ENCODE measurements at regions not wholly inside any gene's neighbourhood (a gene's known extent, or its start where the extent isn't known, plus 50 kb on each side); places are given as distances from the start of the nearest gene placed in this dataset.
"Not testable (repeated sequence)": the region's sequence is repeated elsewhere in the genome, so short reads cannot be mapped to it uniquely, and the experiment has no call there.

- no peaks in the 10 kb centered on the region for H3K36me3 Mint-ChIP-seq (ENCODE audit: low read depth)
- intact Hi-C loops (cut with micrococcal nuclease) = no loop called here
- ATAC-seq = no peak
- TF ChIP-seq CTCF (IDR thresholded peaks at IDR 0.05) = no peak
- no peaks in the 10 kb centered on the region for H3K4me1 Mint-ChIP-seq (ENCODE audit: low read depth)
- POLR2A ChIA-PET = no interaction called here
- H3K4me3 Mint-ChIP-seq = no peak overlapping the region
- no peak for DNase-seq
- no peaks in the 10 kb centered on the region for H3K27me3 Mint-ChIP-seq
- H3K27ac Mint-ChIP-seq = no peak overlapping the region
- no peaks in the 10 kb centered on the region for H3K9me3 Mint-ChIP-seq
- CTCF ChIA-PET = no interaction called here
These were observed 111.5 kb upstream of the BASP1 start for GRCh38 chr5:17105744-17106418.

- Mint-ChIP-seq H3K27me3 (no peaks in the 10 kb centered on the region), H3K4me1 (ENCODE audit: low read depth) (no peaks in the 10 kb centered on the region), H3K27ac (no peak overlapping the region), H3K36me3 (ENCODE audit: low read depth) (no peaks in the 10 kb centered on the region), H3K9me3 (no peaks in the 10 kb centered on the region), H3K4me3 (no peak overlapping the region)
- CTCF ChIA-PET = no interaction called here
- POLR2A ChIA-PET = no interaction called here
- ATAC-seq (no peak), DNase-seq (no peak)
- intact Hi-C loops (cut with micrococcal nuclease) = no loop called here
- no peak for TF ChIP-seq CTCF (IDR thresholded peaks at IDR 0.05)
These were observed 110.9 kb upstream of the BASP1 start for GRCh38 chr5:17106521-17106920.

DNA sequence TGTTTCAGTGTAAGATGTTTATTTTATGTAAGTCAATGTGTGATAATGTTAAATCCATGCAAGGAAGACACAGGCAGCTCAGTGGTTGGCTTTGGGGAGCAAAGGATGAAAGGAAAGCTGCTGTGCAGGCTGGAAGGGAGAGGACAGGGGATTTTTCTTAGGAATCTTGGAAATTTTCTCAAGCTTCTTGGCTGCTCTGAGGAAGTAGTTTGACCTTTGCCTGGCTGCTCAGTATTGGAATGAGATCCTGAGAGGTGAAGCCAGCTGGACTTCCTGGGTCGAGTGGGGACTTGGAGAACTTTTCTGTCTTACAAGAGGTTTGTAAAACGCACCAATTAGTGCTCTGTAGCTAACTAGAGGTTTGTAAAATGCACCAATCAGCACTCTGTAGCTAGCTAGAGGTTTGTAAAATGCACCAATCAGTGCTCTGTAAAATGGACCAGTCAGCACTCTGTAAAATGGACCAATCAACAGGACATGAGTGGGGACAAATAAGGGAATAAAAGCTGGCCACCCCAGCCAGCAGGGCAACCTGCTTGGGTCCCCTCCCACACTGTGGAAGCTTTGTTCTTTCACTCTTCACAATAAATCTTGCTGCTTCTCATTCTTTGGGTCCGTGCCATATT, 105.2 kb upstream of the BASP1 start:
- H3K4me1 Mint-ChIP-seq (ENCODE audit: low read depth); H3K9me3 Mint-ChIP-seq; H3K36me3 Mint-ChIP-seq (ENCODE audit: low read depth); intact Hi-C loops (cut with micrococcal nuclease); POLR2A ChIA-PET; H3K27ac Mint-ChIP-seq; H3K27me3 Mint-ChIP-seq; DNase-seq; ATAC-seq; H3K4me3 Mint-ChIP-seq: not testable (repeated sequence)
- CTCF ChIA-PET = interaction anchor here (1.2 kb wide), 1 partner anchor 20 kb away, joined by 6 read pairs; no protein-coding TSS in a partner anchor

DNA sequence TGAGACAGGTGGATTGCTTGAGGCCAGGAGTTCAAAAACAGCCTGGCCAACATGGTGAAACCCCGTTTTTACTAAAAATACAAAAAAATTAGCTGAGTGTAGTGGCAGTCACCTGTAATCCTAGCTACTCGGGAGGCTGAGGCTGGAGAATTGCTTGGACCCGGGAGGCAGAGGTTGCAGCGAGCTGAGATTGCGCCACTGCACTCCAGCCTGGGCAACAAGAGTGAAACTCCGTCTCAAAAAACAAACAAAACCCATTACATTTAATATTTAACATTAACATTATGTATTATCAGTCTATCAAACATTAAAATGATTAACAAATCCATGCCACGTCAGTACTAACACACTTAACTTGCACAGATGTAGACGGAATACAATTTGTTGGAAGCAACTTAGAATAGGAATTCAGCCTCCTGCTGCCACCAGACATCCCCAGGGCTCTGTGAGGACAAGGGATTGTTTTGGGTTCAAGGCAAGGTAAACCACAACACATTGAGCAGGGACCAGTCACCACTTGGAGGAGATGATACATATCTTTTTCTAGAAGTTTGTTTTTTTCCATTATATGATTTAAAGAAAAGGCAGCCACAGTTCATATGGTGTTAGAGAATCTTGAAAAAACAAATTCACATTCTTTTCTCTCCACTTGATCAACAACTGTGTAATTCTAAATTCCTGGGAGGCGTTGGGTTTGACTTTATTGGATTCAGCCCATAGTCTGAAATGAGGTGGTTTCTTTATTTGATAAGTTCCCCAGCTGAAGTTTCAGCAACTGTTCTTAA, 104.1 kb upstream of the BASP1 start:
- H3K9me3 Mint-ChIP-seq = no peaks in the 10 kb centered on the region
- ChIA-PET POLR2A (no interaction called here), CTCF (no interaction called here)
- ATAC-seq = no peak
- intact Hi-C loops (cut with micrococcal nuclease) = no loop called here
- H3K27ac Mint-ChIP-seq = no peak overlapping the region
- no peak for DNase-seq
- H3K4me1 Mint-ChIP-seq (ENCODE audit: low read depth) = no peaks in the 10 kb centered on the region
- H3K36me3 Mint-ChIP-seq (ENCODE audit: low read depth) = no peaks in the 10 kb centered on the region
- TF ChIP-seq CTCF (IDR thresholded peaks at IDR 0.05) = no peak
- no peaks in the 10 kb centered on the region for H3K27me3 Mint-ChIP-seq
- H3K4me3 Mint-ChIP-seq = no peak overlapping the region

- no peaks in the 10 kb centered on the region for H3K36me3 Mint-ChIP-seq (ENCODE audit: low read depth)
- peaks cover 5% of the 10 kb centered on the region for H3K27me3 Mint-ChIP-seq
- ChIA-PET CTCF (interaction anchor here (1.2 kb wide), 1 partner anchor 17 kb away, joined by 6 read pairs; no protein-coding TSS in a partner anchor), POLR2A (no interaction called here)
- H3K27ac Mint-ChIP-seq = no peak overlapping the region
- no peak for DNase-seq
- H3K4me1 Mint-ChIP-seq (ENCODE audit: low read depth) = peaks cover 5% of the 10 kb centered on the region
- intact Hi-C loops (cut with micrococcal nuclease) = no loop called here
- H3K4me3 Mint-ChIP-seq = no peak overlapping the region
- TF ChIP-seq CTCF (IDR thresholded peaks at IDR 0.05) = no peak
- H3K9me3 Mint-ChIP-seq = no peaks in the 10 kb centered on the region
- no peak for ATAC-seq
These were observed 103.2 kb upstream of the BASP1 start for GRCh38 chr5:17114233-17114632.

Measured in activated CD8-positive, alpha-beta T cell treated with anti-CD3 and anti-CD28 coated beads for 36 hours (primary cell).